Endothelial cell of umbilical vein (primary cell): ENCODE measurements at regions not wholly inside any gene's neighbourhood (a gene's known extent, or its start where the extent isn't known, plus 50 kb on each side); places are given as distances from the start of the nearest gene placed in this dataset.

Source experiments
- CTCF ChIP-seq, 2 donors: IDR thresholded peaks; 1 replicate in 1 of 2; 2 replicates in 1 of 2; pipeline ENCODE4 v1.5.1; 2011; ENCODE audit warnings: low read length in 2 of 2, mild to moderate bottlenecking in 2 of 2, moderate library complexity in 2 of 2, control low read depth in 1 of 2, inconsistent platforms in 1 of 2, low read depth in 1 of 2; ENCODE audit not compliant: insufficient read depth in 1 of 2; ENCODE audit errors: extremely low read depth in 1 of 2
- EZH2 ChIP-seq: IDR thresholded peaks from 2 replicates; pipeline ENCODE4 v1.6.1; 2012; ENCODE audit warnings: borderline replicate concordance, low read depth, mild to moderate bottlenecking, moderate library complexity, low read length, inconsistent platforms; ENCODE audit not compliant: severe bottlenecking
- GATA2 ChIP-seq: IDR thresholded peaks from 2 replicates; pipeline ENCODE4 v1.7.0; 2011; ENCODE audit warnings: low read depth, mild to moderate bottlenecking, moderate library complexity, mixed read lengths, low read length; ENCODE audit not compliant: insufficient read length, insufficient read depth
- JUN ChIP-seq: IDR thresholded peaks from 2 replicates; pipeline ENCODE4 v1.6.1; 2011; ENCODE audit warnings: borderline replicate concordance, low read depth; ENCODE audit not compliant: insufficient read length, insufficient read depth
- POLR2A ChIP-seq: IDR thresholded peaks from 2 replicates; pipeline ENCODE4 v1.6.1; 2012; ENCODE audit warnings: low read depth, mild to moderate bottlenecking, control low read depth, low read length
- POLR2AphosphoS5 ChIP-seq: IDR thresholded peaks from 2 replicates; pipeline ENCODE4 v1.6.1; 2012; ENCODE audit warnings: low read depth, mild to moderate bottlenecking, control low read depth, low read length, moderate library complexity; ENCODE audit not compliant: insufficient read depth
- TF ChIP-seq, protein P1 (sequence below): IDR thresholded peaks from 2 replicates; pipeline ENCODE4 v1.6.1; 2011; ENCODE audit not compliant: insufficient read depth, insufficient read length

GRCh38 chrY:7457286-7458015 lies 545.9 kb upstream of the AMELY start:
- TF ChIP-seq CTCF (IDR thresholded peaks at IDR 0.05; ENCODE audit: extremely low read depth in 1 of 2, insufficient read depth in 1 of 2, low read depth in 1 of 2, low read length in 2 of 2) (no peak), EZH2 (no peak), GATA2 (no peak), POLR2AphosphoS5 (no peak), POLR2A (no peak), JUN (peak; percentile 19)
- TF ChIP-seq, protein P1, sequence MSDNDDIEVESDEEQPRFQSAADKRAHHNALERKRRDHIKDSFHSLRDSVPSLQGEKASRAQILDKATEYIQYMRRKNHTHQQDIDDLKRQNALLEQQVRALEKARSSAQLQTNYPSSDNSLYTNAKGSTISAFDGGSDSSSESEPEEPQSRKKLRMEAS = no peak
